K562 (cell line): ENCODE measurements at regions not wholly inside any gene's neighbourhood (a gene's known extent, or its start where the extent isn't known, plus 50 kb on each side); places are given as distances from the start of the nearest gene placed in this dataset.
A peak's percentile ranks its signal among the peaks of the same experiment; 100 is the strongest.

Experiments used
- CBFA2T2 ChIP-seq: fragments of 450-650 bp; conservative IDR thresholded peaks from 2 replicates; pipeline ENCODE4 v1.6.1; 2017; ENCODE audit warnings: mild to moderate bottlenecking
- CTCF ChIP-seq, 3 experiments: IDR thresholded peaks in 2 of 3; conservative IDR thresholded peaks in 1 of 3; 2 replicates each; pipeline ENCODE4 v1.5.1; 2011 to 2012; ENCODE audit warnings: low read length in 3 of 3, mild to moderate bottlenecking in 3 of 3, control low read depth in 2 of 3, improper control_type of control experiment in 1 of 3, inconsistent platforms in 1 of 3, low read depth in 1 of 3, mixed read lengths in 1 of 3, moderate library complexity in 1 of 3; ENCODE audit not compliant: insufficient read depth in 2 of 3
- EHMT2 ChIP-seq: fragments of 450-650 bp; IDR thresholded peaks from 2 replicates; pipeline ENCODE4 v1.6.1; 2018; ENCODE audit warnings: antibody characterized with exemption
- GATA2 ChIP-seq: sonication (generic); formaldehyde crosslinking; IDR thresholded peaks from 2 replicates; pipeline ENCODE4 v1.4.0; 2020; ENCODE audit warnings: mild to moderate bottlenecking, missing genetic modification reagents
- HDGF ChIP-seq: fragments of 450-650 bp; IDR thresholded peaks from 2 replicates; pipeline ENCODE4 v1.6.1; 2016
- KLF16 ChIP-seq: IDR thresholded peaks from 2 replicates; pipeline ENCODE4 v1.6.1; 2016; ENCODE audit warnings: antibody characterized with exemption
- LEF1 ChIP-seq: fragments of 450-650 bp; IDR thresholded peaks from 2 replicates; pipeline ENCODE4 v1.6.1; 2016; ENCODE audit warnings: mild to moderate bottlenecking
- RCOR1 ChIP-seq, 2 experiments: IDR thresholded peaks; 2 replicates each; pipeline ENCODE4 v1.6.1; 2012; ENCODE audit warnings: low read depth in 2 of 2, low read length in 2 of 2, borderline replicate concordance in 1 of 2, improper control_type of control experiment in 1 of 2
- TAL1 ChIP-seq: fragments of 450-650 bp; IDR thresholded peaks from 2 replicates; pipeline ENCODE4 v1.6.1; 2016; ENCODE audit warnings: mild to moderate bottlenecking
- ZNF41 ChIP-seq: fragments of 250-450 bp; sonication (Bioruptor Pico); conservative IDR thresholded peaks from 2 replicates; pipeline ENCODE4 v1.4.0; 2020; ENCODE audit warnings: mild to moderate bottlenecking
- ZNF507 ChIP-seq: conservative IDR thresholded peaks from 2 replicates; pipeline ENCODE4 v1.6.1; 2017; ENCODE audit warnings: missing genetic modification characterization, missing compliant biosample characterization
- ZNF766 ChIP-seq: fragments of 200-800 bp; sonication (Bioruptor generic); conservative IDR thresholded peaks from 2 replicates; pipeline ENCODE4 v1.6.1; 2016; ENCODE audit warnings: missing genetic modification characterization, missing compliant biosample characterization
- TF ChIP-seq, protein P1 (sequence below): fragments of 450-650 bp; IDR thresholded peaks from 2 replicates; pipeline ENCODE4 v1.6.1; 2016; ENCODE audit warnings: mild to moderate bottlenecking, moderate library complexity
- TF ChIP-seq, protein P2 (sequence below): sonication (generic); formaldehyde crosslinking; IDR thresholded peaks from 2 replicates; pipeline ENCODE4 v1.5.0; 2020; ENCODE audit warnings: missing genetic modification reagents

DNA sequence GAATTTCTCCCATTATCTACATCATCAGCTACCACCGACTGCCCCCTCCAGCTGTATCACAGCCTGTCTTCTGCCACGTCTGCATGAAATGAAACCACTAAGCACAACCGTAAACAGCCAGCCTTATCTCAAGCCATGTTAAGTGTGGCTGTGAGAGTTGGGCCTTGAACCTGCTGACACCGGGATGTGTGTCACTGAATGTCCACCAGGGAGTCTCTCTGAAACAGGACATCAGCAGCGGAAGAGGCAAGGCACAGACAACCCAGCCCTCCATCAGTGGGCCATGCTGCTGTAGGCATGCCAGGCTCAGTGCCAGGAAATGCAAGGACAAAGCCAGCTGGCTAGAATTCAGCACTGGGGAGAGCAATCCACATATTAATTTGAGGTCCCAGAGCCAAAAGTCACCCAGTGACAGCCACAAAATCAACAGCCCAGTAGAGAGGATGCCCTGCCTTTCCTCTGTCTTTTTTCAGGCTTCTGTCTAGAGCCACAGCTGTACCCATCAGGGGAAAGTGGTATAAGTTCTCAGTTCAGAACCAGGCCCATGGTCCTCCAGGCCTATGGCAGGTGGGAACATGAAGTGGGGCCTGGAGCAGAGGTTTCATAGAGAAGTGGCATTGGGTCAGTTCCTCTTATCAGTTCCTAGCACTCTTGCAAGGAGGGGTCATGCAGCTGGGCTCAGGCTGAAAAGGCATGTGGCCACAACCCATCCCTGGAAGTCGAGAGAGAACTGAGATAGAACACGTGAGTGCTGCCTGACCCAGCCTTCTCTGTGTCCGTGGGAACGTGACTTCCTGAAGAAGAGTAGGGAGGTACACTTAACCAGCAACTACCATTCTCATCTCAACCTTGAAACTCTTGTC, 199.4 kb downstream of the ESM1 start (continued):
- TF ChIP-seq, protein P1, sequence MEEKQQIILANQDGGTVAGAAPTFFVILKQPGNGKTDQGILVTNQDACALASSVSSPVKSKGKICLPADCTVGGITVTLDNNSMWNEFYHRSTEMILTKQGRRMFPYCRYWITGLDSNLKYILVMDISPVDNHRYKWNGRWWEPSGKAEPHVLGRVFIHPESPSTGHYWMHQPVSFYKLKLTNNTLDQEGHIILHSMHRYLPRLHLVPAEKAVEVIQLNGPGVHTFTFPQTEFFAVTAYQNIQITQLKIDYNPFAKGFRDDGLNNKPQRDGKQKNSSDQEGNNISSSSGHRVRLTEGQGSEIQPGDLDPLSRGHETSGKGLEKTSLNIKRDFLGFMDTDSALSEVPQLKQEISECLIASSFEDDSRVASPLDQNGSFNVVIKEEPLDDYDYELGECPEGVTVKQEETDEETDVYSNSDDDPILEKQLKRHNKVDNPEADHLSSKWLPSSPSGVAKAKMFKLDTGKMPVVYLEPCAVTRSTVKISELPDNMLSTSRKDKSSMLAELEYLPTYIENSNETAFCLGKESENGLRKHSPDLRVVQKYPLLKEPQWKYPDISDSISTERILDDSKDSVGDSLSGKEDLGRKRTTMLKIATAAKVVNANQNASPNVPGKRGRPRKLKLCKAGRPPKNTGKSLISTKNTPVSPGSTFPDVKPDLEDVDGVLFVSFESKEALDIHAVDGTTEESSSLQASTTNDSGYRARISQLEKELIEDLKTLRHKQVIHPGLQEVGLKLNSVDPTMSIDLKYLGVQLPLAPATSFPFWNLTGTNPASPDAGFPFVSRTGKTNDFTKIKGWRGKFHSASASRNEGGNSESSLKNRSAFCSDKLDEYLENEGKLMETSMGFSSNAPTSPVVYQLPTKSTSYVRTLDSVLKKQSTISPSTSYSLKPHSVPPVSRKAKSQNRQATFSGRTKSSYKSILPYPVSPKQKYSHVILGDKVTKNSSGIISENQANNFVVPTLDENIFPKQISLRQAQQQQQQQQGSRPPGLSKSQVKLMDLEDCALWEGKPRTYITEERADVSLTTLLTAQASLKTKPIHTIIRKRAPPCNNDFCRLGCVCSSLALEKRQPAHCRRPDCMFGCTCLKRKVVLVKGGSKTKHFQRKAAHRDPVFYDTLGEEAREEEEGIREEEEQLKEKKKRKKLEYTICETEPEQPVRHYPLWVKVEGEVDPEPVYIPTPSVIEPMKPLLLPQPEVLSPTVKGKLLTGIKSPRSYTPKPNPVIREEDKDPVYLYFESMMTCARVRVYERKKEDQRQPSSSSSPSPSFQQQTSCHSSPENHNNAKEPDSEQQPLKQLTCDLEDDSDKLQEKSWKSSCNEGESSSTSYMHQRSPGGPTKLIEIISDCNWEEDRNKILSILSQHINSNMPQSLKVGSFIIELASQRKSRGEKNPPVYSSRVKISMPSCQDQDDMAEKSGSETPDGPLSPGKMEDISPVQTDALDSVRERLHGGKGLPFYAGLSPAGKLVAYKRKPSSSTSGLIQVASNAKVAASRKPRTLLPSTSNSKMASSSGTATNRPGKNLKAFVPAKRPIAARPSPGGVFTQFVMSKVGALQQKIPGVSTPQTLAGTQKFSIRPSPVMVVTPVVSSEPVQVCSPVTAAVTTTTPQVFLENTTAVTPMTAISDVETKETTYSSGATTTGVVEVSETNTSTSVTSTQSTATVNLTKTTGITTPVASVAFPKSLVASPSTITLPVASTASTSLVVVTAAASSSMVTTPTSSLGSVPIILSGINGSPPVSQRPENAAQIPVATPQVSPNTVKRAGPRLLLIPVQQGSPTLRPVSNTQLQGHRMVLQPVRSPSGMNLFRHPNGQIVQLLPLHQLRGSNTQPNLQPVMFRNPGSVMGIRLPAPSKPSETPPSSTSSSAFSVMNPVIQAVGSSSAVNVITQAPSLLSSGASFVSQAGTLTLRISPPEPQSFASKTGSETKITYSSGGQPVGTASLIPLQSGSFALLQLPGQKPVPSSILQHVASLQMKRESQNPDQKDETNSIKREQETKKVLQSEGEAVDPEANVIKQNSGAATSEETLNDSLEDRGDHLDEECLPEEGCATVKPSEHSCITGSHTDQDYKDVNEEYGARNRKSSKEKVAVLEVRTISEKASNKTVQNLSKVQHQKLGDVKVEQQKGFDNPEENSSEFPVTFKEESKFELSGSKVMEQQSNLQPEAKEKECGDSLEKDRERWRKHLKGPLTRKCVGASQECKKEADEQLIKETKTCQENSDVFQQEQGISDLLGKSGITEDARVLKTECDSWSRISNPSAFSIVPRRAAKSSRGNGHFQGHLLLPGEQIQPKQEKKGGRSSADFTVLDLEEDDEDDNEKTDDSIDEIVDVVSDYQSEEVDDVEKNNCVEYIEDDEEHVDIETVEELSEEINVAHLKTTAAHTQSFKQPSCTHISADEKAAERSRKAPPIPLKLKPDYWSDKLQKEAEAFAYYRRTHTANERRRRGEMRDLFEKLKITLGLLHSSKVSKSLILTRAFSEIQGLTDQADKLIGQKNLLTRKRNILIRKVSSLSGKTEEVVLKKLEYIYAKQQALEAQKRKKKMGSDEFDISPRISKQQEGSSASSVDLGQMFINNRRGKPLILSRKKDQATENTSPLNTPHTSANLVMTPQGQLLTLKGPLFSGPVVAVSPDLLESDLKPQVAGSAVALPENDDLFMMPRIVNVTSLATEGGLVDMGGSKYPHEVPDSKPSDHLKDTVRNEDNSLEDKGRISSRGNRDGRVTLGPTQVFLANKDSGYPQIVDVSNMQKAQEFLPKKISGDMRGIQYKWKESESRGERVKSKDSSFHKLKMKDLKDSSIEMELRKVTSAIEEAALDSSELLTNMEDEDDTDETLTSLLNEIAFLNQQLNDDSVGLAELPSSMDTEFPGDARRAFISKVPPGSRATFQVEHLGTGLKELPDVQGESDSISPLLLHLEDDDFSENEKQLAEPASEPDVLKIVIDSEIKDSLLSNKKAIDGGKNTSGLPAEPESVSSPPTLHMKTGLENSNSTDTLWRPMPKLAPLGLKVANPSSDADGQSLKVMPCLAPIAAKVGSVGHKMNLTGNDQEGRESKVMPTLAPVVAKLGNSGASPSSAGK = peak; percentile 82
- TF ChIP-seq CBFA2T2 (peak; percentile 82), GATA2 (CRISPR knock-in tag) (peak; percentile 59; the same call in 1 of the 2 replicates), EHMT2 (peak; percentile 63; the same call in 1 of the 2 replicates), HDGF (no peak), ZNF41 (CRISPR knock-in tag) (no peak), LEF1 (peak; percentile 41; the same call in 1 of the 2 replicates), RCOR1 (IDR thresholded peaks at IDR 0.05; ENCODE audit: borderline replicate concordance in 1 of 2, low read depth in 2 of 2, low read length in 2 of 2) (peak in 1 of 2 experiments; percentile 78; a peak in 1 of 4 replicates), KLF16 (peak; percentile 72), CTCF (IDR thresholded peaks at IDR 0.05 in 2 of 3, conservative IDR thresholded peaks at IDR 0.05 in 1 of 3; ENCODE audit: insufficient read depth in 2 of 3, low read depth in 1 of 3, low read length in 3 of 3) (peak; percentile 29 to 50 (median 31)), ZNF766 (CRISPR knock-in tag) (peak; percentile 97), ZNF507 (tag) (no peak), TAL1 (peak; percentile 71)
- TF ChIP-seq, protein P2, sequence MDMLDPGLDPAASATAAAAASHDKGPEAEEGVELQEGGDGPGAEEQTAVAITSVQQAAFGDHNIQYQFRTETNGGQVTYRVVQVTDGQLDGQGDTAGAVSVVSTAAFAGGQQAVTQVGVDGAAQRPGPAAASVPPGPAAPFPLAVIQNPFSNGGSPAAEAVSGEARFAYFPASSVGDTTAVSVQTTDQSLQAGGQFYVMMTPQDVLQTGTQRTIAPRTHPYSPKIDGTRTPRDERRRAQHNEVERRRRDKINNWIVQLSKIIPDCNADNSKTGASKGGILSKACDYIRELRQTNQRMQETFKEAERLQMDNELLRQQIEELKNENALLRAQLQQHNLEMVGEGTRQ = peak; percentile 66
